Stimulated activated CD4-positive, alpha-beta T cell treated with anti-CD3 and anti-CD28 coated beads, Interleukin-12 subunit alpha, Interleukin-12 subunit beta, amount 100 ng/mL, for 24 hours (primary cell): ENCODE measurements at regions not wholly inside any gene's neighbourhood (a gene's known extent, or its start where the extent isn't known, plus 50 kb on each side); places are given as distances from the start of the nearest gene placed in this dataset.

Experiments
- DNase-seq, 2 experiments: peaks; one replicate each; pipeline ENCODE4 v3.0.0-alpha.2; 2020; ENCODE audit warnings: low read depth in 2 of 2

DNA sequence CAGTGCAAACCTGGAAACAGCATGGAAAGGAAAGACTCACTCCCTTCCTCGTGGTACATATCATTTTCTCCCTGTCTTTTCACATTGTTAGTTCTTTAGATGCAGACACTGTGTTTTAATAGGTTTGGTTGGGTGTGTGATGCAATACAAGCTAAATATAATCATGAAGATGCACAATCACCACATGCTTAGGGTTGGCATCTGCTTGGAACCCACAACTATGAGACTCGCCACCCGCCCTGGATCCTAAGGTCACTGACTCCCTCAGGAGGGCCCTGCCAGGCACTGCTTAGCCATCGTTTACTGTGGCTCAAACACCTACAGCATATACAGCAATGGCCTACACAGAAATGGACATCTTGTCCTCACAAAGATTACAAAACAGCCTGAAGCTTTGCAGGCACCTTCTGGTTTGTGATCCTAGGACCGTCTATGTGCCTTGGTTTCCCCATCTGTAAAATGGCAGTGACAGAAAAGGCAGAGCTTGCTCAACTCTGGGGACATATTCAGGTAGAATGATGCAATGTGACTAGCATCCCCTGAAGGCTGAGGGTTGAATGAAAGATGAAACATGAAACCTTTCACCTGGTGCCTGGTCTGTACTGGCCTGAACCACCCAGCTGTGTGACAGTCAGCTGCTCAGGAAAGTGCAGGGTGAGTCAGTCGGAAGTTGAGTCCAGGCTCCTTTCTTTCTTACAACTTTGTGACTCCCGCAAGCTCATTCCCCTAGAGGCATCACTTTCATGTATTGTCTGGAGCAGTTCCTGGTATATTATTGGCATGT lies 123.6 kb upstream of the PFN2 start:
- DNase-seq, result no peak

DNA sequence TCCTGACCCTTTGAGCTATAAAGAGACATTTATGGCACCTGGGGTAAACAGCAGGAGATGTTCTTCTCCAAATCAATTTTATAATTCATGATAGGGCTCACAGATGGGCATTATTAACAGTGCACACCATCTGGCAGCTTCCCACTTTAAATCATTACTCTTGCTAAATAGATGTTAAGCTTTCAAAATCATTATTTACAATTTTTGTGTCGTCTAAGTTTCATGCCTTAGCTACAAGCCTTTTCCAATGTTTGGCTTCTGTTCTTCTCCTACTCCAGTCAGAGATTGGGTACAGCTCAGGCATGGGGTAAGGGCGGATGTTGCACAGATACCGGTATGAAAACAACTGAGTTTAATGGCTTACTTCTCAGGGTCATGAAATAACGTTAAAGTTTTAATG lies 120.9 kb upstream of the PFN2 start:
- DNase-seq, result no peak

DNA sequence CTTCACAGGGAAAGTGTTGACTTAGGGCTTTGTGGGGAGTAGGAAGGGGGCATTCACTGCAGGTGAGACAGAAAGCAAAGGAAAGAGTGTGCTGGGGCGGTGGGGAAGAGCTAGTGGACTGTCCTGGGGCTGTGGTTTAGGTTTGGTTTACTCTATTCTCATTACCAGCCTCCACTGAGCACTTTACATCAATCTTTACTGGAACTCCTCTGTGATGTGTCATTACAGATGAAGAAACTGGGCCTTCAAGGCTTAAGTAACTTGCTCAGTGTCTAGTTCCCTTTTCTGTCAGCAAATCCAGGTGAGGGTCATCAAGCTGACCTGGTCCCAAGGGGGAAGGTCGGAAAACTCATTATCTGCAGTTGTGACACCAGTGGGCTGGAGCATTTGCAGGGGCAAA lies 120.2 kb upstream of the PFN2 start:
- no peak for DNase-seq

DNA sequence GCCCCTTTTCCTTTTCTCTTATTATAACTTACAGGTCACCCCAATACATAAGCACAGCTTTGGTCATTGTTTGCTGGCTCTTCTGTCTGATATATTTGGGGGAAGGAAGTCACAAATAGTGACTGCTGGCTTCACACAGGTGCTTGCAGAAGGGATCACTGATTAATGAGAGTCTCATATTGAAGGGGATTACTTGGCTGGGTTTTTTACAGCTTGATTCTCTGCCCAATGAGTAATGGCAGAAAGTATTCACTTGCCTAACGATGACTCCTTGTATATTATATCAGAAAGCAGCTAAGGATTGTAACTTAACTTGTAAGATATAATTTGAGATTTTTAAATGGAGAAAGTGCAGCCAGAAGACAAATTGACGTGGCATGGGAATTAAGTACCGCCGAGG lies 119.3 kb upstream of the PFN2 start:
- no peak for DNase-seq

DNA sequence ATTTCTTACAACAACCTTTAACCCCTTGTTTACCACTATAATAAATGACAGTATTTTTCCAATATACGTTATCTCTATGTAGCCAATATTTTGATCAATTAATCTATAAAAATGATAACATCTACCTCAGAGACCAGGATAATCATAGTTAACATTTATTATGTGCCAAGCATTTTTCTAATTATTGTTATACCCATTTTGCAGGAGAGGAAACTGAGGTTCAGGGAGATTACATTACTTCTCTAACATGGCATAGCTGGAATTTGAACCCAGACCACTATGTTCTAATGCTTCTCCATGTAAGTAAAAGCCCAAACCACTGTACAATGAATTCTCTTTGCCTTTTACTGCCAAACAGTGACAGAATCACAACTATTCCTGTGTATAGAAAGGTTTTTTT lies 113.4 kb upstream of the PFN2 start:
- DNase-seq, result no peak

DNA sequence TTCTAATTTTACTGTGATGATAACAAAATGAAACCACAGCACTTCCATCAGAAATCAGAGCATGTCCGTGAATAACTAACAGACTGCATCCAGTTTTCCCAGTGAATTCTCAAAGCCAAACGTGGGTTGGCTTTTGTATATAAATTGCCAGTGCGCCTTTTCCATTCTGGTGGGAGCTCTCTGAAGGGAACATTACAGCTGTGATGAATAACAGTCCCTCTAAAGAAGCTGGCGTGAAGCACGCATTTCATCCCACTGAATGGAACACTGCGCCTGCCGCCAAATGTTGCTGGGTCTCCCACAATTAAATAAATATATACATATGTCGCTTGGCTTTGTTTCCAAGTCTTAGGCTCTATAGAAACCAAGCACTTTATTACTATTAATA lies 113.0 kb upstream of the PFN2 start:
- no peak for DNase-seq

DNA sequence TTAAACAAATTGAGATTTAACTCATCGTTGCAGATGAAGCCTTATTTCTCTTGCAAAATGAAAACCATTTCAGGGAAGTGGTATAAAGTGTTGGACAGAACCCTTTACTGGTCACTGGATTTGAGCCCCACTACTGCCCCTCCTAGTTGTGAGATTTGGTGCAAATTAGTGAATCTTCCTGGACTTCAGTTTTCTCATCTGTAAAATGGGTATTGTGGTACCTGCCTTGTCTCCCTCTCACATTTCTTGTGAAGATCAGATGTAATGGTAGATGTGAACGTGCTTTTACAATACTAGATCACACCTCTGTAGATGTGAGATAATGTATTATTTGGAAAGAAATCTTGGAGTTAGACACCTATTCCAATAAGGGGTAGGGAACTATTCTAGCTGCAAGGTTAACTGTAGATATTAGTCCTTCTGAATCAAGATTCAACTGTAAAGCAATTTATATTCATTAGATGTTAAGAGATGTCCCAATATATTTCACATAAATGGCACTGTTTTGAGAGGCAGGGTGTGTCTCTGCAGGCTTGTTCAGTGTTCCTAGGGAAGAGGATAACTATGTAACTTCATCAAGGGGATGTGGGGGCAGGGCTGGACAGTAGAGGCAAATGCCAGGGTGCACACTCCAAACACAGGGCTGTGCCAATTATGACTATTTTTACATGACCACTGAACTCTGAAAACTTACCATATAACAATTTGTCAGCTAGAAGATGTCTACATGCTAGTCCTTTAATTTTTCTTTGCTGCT lies 112.4 kb upstream of the PFN2 start:
- no peak for DNase-seq

DNA sequence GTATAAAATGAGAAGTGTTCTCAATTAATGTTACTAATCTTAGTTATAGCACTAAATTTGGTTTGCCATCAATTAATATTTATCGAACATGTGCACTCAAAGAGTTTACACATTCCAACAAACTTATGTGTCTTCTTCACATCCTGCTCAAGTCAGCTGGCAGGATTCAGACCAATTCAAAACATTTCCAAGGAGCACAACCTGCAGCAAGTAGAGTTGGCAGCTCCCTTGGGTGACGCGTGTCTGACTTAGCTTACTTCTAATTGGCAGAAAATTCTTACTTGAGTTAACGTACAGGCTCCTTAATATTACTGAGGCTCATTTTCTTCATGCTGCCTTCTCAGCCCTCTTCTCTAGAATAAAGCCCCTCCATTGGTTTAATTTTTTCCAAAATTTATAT lies 110.4 kb upstream of the PFN2 start:
- no peak for DNase-seq

DNA sequence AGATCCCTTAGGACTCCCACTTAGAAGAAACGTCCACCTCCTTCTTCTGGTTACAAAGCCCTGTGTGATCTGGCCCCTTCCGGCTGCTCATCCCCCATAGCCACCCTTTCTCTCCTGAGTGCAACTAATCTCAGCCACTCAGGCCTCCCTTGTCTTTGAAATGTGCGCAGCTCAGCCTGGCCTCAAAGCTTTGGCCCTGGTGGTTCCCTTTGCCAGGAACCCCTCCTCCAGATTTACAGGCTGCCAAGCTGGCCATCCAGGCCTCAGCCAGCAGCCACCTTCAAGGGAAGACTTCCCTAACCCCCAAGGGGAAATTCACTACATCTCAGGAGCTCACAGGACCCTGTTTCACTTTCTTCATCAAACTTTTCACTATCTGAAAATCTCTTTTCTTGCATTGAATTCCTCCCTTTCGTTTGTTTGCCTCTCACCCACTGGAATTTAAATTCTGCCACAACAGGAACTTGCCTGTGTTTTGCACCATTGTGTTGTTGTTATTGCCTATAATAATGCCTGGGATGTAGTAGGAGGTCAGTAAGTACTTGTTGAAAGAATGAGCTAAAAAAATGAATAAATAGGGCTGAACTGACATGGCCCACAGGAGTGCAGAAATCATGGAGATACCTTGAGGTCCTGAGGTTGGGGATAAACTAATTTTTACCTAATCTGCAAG lies 109.5 kb upstream of the PFN2 start:
- no peak for DNase-seq

DNA sequence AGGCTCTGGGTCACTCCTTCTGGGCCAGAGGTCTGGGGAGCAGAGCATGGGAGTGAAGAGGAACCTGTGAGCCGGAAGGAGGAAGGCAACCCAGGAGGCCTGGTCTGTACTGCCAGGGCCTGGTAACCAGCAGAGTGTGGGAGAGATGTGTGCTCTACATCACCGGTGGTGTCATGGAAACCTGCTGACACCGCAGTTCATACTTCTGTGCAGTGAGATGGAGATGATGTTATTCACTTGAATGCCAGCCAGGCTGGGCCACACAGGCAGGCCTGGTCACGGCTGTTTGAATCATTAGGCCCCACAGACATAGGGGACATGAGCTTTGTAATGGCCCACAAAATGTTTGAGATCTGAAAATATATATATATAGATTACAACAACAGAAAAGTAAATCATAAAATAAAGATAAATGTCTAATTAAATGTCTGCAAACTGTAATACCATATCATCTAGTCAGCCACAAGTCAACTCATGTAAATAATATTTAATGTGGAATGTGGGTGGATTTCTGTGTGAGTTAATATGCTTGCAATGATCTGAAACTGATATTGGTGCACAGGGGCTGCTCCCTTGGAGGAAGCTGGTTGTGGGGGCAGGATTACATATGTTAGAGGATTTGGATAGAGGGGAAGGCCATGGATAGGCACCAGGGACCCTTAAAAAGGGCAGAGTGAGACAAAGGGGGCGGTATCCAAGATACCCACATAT lies 108.5 kb upstream of the PFN2 start:
- DNase-seq, result no peak

DNA sequence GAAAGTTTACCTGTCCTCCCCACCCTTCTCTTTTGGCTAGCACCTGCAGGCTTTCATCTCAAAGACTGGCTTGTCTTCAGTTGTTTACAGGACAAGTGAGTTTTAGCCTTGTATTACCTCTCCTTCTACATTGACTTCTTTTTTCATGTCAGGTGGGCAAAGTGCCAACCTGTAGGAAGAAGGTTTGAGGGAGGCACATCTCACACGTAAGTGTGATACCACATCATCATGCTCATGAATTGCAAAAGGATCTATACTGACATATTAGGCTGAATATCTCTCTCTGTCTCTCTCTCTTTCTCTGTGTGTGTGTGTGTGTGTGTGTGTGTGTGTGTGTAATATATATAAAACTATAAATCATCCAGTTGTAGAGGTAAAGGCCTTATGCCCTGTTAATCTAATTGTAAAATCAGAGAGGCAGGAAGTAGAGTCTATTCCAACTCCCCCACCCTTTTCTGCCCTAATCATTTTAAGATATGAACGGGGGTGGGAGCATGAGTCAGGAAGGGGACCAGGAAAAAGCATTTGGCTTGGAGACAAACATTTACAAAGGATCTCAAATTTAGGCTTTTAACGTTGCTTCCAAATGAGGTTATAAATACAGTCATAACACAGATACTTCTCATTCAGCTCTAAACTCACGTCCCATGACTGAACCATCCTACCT lies 107.0 kb upstream of the PFN2 start:
- no peak for DNase-seq

DNA sequence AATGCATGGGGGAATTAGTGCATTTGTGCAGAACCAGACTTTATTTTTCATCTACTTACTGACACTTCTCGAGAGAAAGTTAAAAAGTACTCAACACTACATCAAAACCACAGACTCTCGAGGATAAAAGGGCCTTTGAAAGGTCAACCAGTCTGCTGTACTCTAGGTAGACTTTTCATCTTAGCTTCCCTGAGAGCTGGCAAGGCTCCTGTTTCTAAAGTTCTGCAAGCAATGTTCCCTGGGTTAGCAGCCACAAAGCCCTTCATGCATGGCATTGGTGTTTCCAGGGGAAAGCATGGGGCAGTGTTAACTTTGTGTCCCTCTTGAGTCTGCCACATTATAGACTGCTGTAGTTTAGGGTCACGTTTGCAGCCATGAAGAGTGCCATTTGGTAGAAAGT lies 106.4 kb upstream of the PFN2 start:
- DNase-seq, result no peak

DNA sequence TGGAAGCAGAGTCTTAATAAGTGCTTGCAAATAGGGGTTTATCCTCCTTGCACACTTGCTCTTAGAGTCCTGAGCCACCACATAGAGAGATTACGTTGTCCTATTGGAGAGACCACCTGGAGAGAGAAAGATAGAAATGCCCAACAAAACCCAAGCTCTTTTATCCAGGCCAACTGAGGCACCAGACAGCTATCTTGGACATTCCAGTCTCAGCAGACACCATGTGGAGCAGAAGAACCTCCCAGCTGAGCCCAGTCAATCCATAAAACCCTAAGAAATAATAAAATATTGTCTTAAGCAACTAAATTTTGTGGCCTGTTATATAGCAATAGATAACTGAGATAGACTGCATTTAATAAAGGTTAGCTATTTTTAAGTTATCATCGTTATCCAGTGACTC lies 105.7 kb upstream of the PFN2 start:
- no peak for DNase-seq

DNA sequence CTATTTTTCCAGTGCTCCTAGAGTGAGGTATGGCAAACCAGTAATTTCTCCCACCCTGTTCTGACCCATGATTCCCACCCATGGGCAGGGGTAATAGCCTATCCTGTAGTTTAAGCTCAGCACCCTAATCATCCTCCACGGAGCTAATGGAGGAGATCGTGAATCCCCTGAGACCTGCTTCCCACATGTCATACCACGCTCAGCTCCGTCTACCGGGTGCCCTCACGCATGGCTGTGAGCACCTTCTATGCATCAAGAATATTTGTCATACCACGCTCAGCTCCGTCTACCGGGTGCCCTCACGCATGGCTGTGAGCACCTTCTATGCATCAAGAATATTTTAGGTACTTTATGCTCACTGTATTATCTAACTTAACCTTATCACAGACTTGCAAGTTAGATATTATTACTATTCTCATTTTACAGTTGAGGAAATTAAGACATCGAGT lies 104.7 kb upstream of the PFN2 start:
- no peak for DNase-seq

DNA sequence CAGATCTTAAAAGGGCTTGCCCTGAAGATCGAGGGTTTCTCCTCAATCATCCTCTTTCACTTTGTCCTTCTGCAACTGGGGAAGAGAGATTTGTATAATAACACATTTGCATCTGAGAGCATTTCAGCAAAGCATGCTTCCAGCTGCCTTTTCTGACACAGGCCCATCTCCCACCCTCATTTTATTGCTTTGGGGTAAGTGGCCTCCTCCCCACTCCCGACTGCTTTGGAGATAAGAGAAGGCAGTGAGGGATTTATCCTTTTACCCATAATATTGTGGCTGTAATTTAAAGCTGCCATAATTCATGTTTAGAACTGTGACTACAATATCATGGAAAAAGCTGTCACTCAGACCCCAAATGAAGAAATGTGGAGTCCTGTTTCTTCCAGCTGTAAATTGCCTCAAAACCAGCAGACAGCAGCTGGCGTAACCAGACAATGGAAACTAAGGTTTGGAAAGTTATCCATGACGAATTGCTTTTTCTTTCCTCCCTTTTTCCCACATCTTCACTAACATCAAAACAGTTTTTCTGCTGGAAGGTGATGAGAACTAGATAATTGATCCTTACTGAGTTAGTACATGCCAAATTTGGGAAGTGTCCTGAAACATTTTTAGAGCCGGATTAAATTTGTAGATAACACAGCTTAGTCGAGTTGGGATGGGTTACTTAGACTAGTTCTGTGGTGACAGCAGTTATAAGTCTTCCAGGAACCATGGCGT lies 104.2 kb upstream of the PFN2 start:
- no peak for DNase-seq

DNA sequence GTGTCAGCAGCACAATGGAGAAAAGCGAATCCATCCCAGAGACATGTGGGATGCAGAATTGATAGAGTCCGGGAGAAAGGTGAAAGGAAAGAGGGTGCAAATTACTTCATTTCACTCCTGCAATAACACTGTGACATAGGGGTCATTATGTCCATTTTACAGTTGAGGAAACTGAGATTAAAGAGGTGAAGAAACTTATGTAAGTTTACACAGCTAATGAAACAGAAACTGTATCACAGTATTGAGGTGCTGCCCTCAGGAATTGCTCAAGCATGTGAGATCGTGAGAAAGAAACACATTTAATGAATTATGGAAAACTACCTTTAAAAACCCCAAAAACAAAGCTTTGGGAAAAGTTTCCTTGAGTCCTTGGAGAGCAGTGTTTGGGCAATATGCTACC lies 103.6 kb upstream of the PFN2 start:
- no peak for DNase-seq

DNA sequence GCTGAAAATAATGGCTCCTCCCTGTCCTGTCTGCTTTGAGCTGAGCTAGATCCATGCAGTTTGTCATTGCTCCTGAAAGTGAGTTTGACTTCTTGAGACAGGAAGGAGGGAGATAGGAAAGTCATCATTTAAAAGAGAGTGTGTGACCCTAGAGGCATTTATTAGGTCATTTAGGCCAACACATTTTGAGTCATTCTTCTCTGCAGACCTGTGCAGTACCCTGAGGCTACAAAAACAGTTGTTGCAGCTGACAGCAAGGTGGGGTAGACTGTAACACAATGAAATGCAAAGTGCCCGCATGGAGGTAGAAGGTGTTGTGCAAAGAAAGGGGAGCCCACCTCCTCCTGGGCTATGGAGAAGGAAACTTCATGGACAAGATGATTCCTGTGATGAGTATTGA lies 102.8 kb upstream of the PFN2 start:
- DNase-seq, result no peak

DNA sequence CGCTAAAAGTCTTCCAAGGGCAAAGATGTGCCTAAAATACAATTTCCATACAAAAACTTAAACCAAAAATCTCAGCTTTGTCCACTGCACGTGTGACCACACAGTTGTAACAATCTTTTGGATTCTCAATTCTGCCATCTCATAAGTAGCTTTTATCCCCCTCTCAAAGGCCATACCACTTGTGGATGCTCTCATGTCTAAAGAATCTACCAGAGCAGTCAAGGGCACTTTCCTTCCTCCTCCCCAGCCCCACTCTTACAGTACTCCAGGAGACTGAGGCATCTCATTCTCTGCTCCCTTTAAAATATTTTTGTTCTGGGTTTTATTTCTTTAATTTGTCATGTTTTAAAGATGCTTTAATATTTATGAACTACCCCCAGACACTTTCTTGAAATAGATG lies 102.3 kb upstream of the PFN2 start:
- no peak for DNase-seq

DNA sequence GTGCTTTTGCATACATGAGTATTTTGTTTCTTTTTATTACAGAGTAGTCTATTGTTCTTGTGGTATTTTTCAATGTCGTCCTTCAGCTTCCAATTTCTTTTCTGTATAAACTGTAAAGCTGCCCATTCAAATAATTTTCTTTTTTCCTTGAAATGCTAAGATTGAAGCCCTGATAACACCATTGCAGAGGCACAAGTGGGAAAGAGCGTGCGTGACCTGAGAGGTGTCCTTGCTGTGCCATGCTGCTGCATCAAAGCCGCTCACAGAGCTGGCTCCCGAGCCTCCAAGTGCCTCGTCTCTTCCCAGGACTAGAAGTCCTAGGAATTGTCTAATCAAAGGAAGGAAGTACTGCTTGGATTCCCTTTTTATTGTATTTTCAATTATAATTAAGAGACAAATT lies 101.9 kb upstream of the PFN2 start:
- DNase-seq, result no peak

DNA sequence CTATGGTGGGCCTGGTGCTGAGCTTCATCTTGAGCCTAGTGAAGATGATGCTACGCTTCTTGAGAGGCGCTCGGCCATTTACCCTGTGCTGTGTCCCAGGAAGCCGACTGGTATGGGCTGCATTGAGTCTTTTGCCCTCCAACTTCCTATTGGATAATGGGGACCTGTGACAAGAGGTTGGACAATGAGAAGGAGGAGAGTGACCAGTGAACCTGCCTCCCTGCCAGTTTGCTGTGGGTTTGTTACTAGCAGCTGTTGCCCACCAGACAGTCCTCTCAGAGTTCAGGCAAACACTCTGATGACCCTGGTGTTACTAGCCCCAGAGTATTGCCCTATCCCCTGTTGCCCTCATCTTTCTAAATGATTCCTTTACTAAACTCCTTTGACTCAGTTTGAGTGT lies 99.6 kb upstream of the PFN2 start:
- no peak for DNase-seq

DNA sequence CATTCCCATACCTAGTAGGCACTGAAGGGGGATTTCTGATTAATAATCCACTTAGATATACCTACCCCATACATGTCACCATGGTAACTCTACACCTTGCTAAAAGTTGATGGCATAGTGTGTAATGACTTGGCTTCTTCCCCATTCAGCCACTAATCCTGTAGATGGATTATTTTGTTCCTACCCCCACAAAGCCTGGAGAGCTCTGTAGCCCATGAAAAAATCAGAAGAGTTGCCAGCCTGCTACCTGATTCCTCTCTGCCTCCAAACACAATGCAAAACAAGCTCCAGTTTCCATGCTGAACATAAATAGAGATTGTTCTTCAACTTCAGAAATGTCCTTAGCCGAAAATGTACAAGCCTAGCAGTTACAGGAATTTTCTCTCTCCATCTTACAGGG lies 98.9 kb upstream of the PFN2 start:
- no peak for DNase-seq
